H9 (cell line): ENCODE measurements at regions not wholly inside any gene's neighbourhood (a gene's known extent, or its start where the extent isn't known, plus 50 kb on each side); places are given as distances from the start of the nearest gene placed in this dataset.

ENCODE experiments used
- DNase-seq: peaks from one replicate; pipeline ENCODE4 v3.0.0-alpha.2; 2017
- H2AFZ ChIP-seq: one replicate; pipeline ENCODE4 v1.6.1; 2013; ENCODE audit warnings: mild to moderate bottlenecking, low read length, control low read depth, moderate library complexity
- H2AK5ac ChIP-seq: 2 replicates; pipeline ENCODE4 v1.6.1; 2013; ENCODE audit warnings: low read length, control low read depth, mixed read lengths; ENCODE audit not compliant: insufficient read length
- H2BK120ac ChIP-seq: one replicate; pipeline ENCODE4 v1.6.1; 2013; ENCODE audit warnings: low read depth, mild to moderate bottlenecking, low read length, control low read depth, inconsistent platforms; ENCODE audit not compliant: poor library complexity, severe bottlenecking
- H2BK12ac ChIP-seq: 2 replicates; pipeline ENCODE4 v1.6.1; 2013; ENCODE audit warnings: low read length, control low read depth, mixed read lengths, low read depth; ENCODE audit not compliant: insufficient read length
- H2BK15ac ChIP-seq: 2 replicates; pipeline ENCODE4 v1.6.1; 2013; ENCODE audit warnings: low read depth, low read length, control low read depth
- H2BK20ac ChIP-seq: one replicate; pipeline ENCODE4 v1.6.1; 2013; ENCODE audit warnings: low read depth, mild to moderate bottlenecking, low read length, control low read depth, inconsistent platforms; ENCODE audit not compliant: poor library complexity, severe bottlenecking
- H2BK5ac ChIP-seq: 2 replicates; pipeline ENCODE4 v1.6.1; 2013; ENCODE audit warnings: low read length, control low read depth, mixed read lengths; ENCODE audit not compliant: insufficient read length
- H3K14ac ChIP-seq: 2 replicates; pipeline ENCODE4 v1.6.1; 2013; ENCODE audit warnings: low read length, control low read depth; ENCODE audit not compliant: insufficient read depth
- H3K18ac ChIP-seq: 2 replicates; pipeline ENCODE4 v1.6.1; 2013; ENCODE audit warnings: low read depth, mild to moderate bottlenecking, mixed read lengths, low read length, control low read depth; ENCODE audit not compliant: insufficient read length
- H3K23ac ChIP-seq: 2 replicates; pipeline ENCODE4 v1.6.1; 2013; ENCODE audit warnings: low read length, control low read depth, mixed read lengths, low read depth; ENCODE audit not compliant: insufficient read length
- H3K23me2 ChIP-seq: 2 replicates; pipeline ENCODE4 v1.6.1; 2013; ENCODE audit warnings: low read depth, mild to moderate bottlenecking, mixed read lengths, low read length, control low read depth; ENCODE audit not compliant: insufficient read length, poor library complexity, severe bottlenecking
- H3K27ac ChIP-seq: 2 replicates; pipeline ENCODE4 v1.5.1; 2013; ENCODE audit warnings: low read length, control low read depth, mixed read lengths, low read depth; ENCODE audit not compliant: insufficient read length
- H3K27me3 ChIP-seq: 2 replicates; pipeline ENCODE4 v1.6.1; 2013; ENCODE audit warnings: low read length, control low read depth, inconsistent platforms; ENCODE audit not compliant: insufficient read depth
- H3K4ac ChIP-seq: 2 replicates; pipeline ENCODE4 v1.6.1; 2013; ENCODE audit warnings: low read depth, mild to moderate bottlenecking, control low read depth, inconsistent platforms, low read length, moderate library complexity
- H3K4me1 ChIP-seq: 2 replicates; pipeline ENCODE4 v1.6.1; 2013; ENCODE audit warnings: low read length, control low read depth, inconsistent platforms; ENCODE audit not compliant: insufficient read depth
- H3K4me2 ChIP-seq: 2 replicates; pipeline ENCODE4 v1.6.1; 2013; ENCODE audit warnings: low read length, control low read depth, mixed read lengths; ENCODE audit not compliant: insufficient read length, insufficient read depth
- H3K56ac ChIP-seq: 2 replicates; pipeline ENCODE4 v1.6.1; 2013; ENCODE audit warnings: low read depth, mild to moderate bottlenecking, mixed read lengths, low read length, control low read depth; ENCODE audit not compliant: insufficient read length
- H3K79me1 ChIP-seq: 2 replicates; pipeline ENCODE4 v1.6.1; 2013; ENCODE audit warnings: low read depth, mild to moderate bottlenecking, moderate library complexity, low read length, control low read depth, inconsistent platforms; ENCODE audit not compliant: insufficient read depth, poor library complexity, severe bottlenecking
- H3K79me2 ChIP-seq: 2 replicates; pipeline ENCODE4 v1.6.1; 2013; ENCODE audit warnings: low read length, control low read depth, inconsistent platforms; ENCODE audit not compliant: insufficient read depth
- H3K9ac ChIP-seq: 2 replicates; pipeline ENCODE4 v1.6.1; 2013; ENCODE audit warnings: low read length, control low read depth, mixed read lengths; ENCODE audit not compliant: insufficient read length; ENCODE audit errors: extremely low read depth
- H3K9me3 ChIP-seq: one replicate; pipeline ENCODE4 v1.6.1; 2013; ENCODE audit warnings: low read depth, low read length, inconsistent platforms; ENCODE audit not compliant: control insufficient read depth
- H3T11ph ChIP-seq: one replicate; pipeline ENCODE4 v1.6.1; 2013; ENCODE audit warnings: mild to moderate bottlenecking, low read length, control low read depth, inconsistent platforms
- H4K20me1 ChIP-seq: one replicate; pipeline ENCODE4 v1.6.1; 2013; ENCODE audit not compliant: control insufficient read depth, insufficient read length, insufficient read depth
- H4K5ac ChIP-seq: 2 replicates; pipeline ENCODE4 v1.6.1; 2013; ENCODE audit warnings: low read depth, mild to moderate bottlenecking, mixed read lengths, low read length, control low read depth; ENCODE audit not compliant: insufficient read length
- H4K8ac ChIP-seq: replicated peaks from 2 replicates; pipeline ENCODE4 v1.6.1; 2013; ENCODE audit warnings: low read length, control low read depth, mixed read lengths, low read depth; ENCODE audit not compliant: insufficient read length
- H4K91ac ChIP-seq: 2 replicates; pipeline ENCODE4 v1.6.1; 2013; ENCODE audit warnings: low read depth, mild to moderate bottlenecking, moderate library complexity, mixed read lengths, low read length, control low read depth; ENCODE audit not compliant: insufficient read length
- H3K27ac Mint-ChIP-seq, 3 experiments: 2 replicates in 2 of 3; 3 replicates in 1 of 3; pipeline ENCODE4 v1.8.0; 2020 to 2021; ENCODE audit warnings: mixed read lengths in 3 of 3, mild to moderate bottlenecking in 1 of 3, moderate library complexity in 1 of 3
- H3K27me3 Mint-ChIP-seq: 2 replicates; pipeline ENCODE4 v1.8.0; 2021; ENCODE audit warnings: low read depth, mild to moderate bottlenecking, moderate library complexity, mixed read lengths
- H3K36me3 Mint-ChIP-seq, 3 experiments: 2 replicates in 2 of 3; 3 replicates in 1 of 3; pipeline ENCODE4 v1.8.0; 2020 to 2021; ENCODE audit warnings: low read depth in 3 of 3, mixed read lengths in 3 of 3; ENCODE audit not compliant: insufficient read depth in 1 of 3
- H3K4me1 Mint-ChIP-seq, 2 experiments: 2 replicates each; pipeline ENCODE4 v1.8.0; 2020; ENCODE audit warnings: mixed read lengths in 2 of 2
- H3K4me3 Mint-ChIP-seq, 2 experiments: 2 replicates in 1 of 2; 3 replicates in 1 of 2; pipeline ENCODE4 v1.8.0; 2020 to 2021; ENCODE audit warnings: mild to moderate bottlenecking in 2 of 2, mixed read lengths in 2 of 2, moderate library complexity in 1 of 2
- H3K9me3 Mint-ChIP-seq, 2 experiments: 2 replicates in 1 of 2; 3 replicates in 1 of 2; pipeline ENCODE4 v1.8.0; 2020; ENCODE audit warnings: mild to moderate bottlenecking in 2 of 2, mixed read lengths in 2 of 2, moderate library complexity in 1 of 2
- CTCF ChIP-seq: fragments of 200-600 bp; sonication (generic); conservative IDR thresholded peaks from 3 replicates; pipeline ENCODE4 v1.8.0; 2021; ENCODE audit warnings: antibody characterized with exemption, mild to moderate bottlenecking
- WGBS: extraction: QIAGEN DNeasy Blood & Tissue Kit; methylation state at CpG from one replicate; pipeline ENCODE4 v1.1.7; 2013; ENCODE audit warnings: missing lambda C conversion rate, low lambda C conversion rate, mixed read lengths; ENCODE audit not compliant: insufficient read length; ENCODE audit errors: extremely low coverage; 5-methylcytosine and 5-hydroxymethylcytosine counted together

DNA sequence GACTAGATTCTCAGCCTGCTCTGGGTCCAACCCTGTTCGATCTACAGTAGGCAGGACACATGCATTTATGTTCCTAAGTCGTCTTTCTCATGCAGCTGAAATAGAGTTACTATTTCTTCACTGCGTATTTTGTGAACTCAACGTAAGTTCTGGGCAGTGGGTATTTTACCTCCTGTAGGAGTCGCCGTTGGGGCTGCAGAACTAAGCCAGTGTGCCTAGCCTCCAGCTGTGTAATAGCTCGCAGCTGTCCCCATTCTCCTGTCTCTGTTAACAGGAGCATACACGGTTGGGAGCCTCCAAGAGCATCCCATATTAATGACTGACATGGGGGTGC, 58.4 kb upstream of the HRH1 start:
- Histone ChIP-seq H3T11ph (no peak overlapping the region), H2AFZ (no peak overlapping the region), H4K20me1 (no peaks in the 10 kb centered on the region), H2AK5ac (no peak overlapping the region), H3K27me3 (no peaks in the 10 kb centered on the region; the same call in 1 of the 2 replicates), H4K8ac (no peak overlapping the region), H4K5ac (no peak overlapping the region), H3K23me2 (no peaks in the 10 kb centered on the region), H3K79me1 (no peaks in the 10 kb centered on the region), H3K4me2 (no peak overlapping the region), H3K9me3 (no peaks in the 10 kb centered on the region), H3K4ac (no peak overlapping the region), H2BK15ac (no peak overlapping the region), H3K56ac (no peak overlapping the region), H3K27ac (no peak overlapping the region), H2BK12ac (no peak overlapping the region), H3K9ac (no peak overlapping the region), H3K14ac (no peak overlapping the region), H3K4me1 (no peaks in the 10 kb centered on the region), H4K91ac (no peak overlapping the region), H2BK5ac (no peak overlapping the region), H3K18ac (no peak overlapping the region), H2BK120ac (no peak overlapping the region), H3K79me2 (no peaks in the 10 kb centered on the region), H3K23ac (no peak overlapping the region), H2BK20ac (no peak overlapping the region)
- Mint-ChIP-seq H3K27ac (no peak overlapping the region), H3K27me3 (peaks cover 22% of the 10 kb centered on the region), H3K9me3 (peaks cover 0 to 3% of the 10 kb centered on the region in 2 experiments; a peak in 2 of 5 replicates), H3K4me1 (peaks cover 6 to 12% of the 10 kb centered on the region in 2 experiments; a peak in 3 of 4 replicates), H3K36me3 (no peaks in the 10 kb centered on the region), H3K4me3 (peak overlapping the region in 1 of 2 experiments; percentile 44; a peak in 2 of 5 replicates)
- peak; percentile 62 for DNase-seq
- no CpG with 5 or more reads among the region's 8 CpGs for WGBS
- TF ChIP-seq CTCF = peak; percentile 53; the same call in 2 of the 3 replicates
